Left ventricle myocardium superior (tissue), 1 donor: ENCODE measurements at regions not wholly inside any gene's neighbourhood (a gene's known extent, or its start where the extent isn't known, plus 50 kb on each side); places are given as distances from the start of the nearest gene placed in this dataset.

ENCODE experiments used
- ATAC-seq: fragments of 200-7000 bp; cut with Tn5 transposase; one replicate; pipeline ENCODE4 v1.9.1; 2020; ENCODE audit warnings: mild to moderate bottlenecking, moderate library complexity
- DNase-seq: peaks from one replicate; pipeline ENCODE4 v3.0.0-alpha.2; 2020
- intact Hi-C: fragments of 100-400 bp; cut with micrococcal nuclease; formaldehyde crosslinking; loops from one replicate; pipeline ENCODE4 v1.11.0; 2022
- donor health status: DM: no; HTN: yes; CAD: no; lungs with severe emphysema.

DNA sequence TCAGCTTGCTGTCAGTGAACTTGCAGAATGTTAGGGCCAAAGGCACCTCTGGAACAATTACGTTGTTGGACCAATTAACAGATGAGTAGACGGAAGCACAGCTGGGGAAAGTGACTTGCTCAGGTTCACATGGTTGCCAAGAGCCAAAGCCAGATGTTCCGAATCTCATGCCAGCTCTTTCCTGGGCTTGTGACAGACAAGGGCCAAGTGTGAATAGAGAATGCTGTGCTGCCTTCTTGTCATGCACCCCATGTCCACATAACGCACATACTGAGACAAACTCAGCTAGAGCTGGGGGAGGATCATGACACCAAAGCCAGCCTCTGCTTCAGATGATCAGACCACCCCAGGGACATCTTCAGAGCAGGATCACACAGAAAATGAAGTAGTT lies 616.3 kb downstream of the INSC start:
- intact Hi-C loops = no loop called here
- DNase-seq (no peak), ATAC-seq (peak; percentile 70)

GRCh38 chr11:15735706-15736105 lies 620.6 kb downstream of the SOX6 start:
- intact Hi-C loops = no loop called here
- ATAC-seq (no peak), DNase-seq (no peak)

DNA sequence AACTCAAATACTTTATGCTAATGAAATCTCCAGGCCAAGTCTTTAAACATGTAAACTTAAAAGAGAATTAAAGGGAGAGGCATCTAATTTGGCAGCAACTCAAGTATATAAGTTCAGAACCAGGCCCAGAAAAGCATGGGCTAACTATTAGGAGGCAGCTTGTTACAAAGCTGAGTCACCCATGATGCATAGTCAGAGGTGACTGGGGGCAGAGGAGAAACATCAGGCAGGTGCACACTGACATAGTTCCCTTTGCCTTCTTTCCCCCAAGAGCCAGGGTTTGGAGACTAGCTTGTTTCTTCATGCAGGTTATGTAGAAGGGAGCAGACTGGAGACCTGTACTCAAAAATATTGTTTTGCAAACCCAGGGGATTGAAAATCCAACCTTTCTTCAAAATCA lies 619.0 kb downstream of the SOX6 start:
- ATAC-seq = no peak
- intact Hi-C loops = no loop called here
- DNase-seq = no peak

- DNase-seq (no peak), ATAC-seq (no peak)
- intact Hi-C loops = no loop called here
Observed at GRCh38 chr11:15738931-15739330, 617.4 kb downstream of the SOX6 start.

DNA sequence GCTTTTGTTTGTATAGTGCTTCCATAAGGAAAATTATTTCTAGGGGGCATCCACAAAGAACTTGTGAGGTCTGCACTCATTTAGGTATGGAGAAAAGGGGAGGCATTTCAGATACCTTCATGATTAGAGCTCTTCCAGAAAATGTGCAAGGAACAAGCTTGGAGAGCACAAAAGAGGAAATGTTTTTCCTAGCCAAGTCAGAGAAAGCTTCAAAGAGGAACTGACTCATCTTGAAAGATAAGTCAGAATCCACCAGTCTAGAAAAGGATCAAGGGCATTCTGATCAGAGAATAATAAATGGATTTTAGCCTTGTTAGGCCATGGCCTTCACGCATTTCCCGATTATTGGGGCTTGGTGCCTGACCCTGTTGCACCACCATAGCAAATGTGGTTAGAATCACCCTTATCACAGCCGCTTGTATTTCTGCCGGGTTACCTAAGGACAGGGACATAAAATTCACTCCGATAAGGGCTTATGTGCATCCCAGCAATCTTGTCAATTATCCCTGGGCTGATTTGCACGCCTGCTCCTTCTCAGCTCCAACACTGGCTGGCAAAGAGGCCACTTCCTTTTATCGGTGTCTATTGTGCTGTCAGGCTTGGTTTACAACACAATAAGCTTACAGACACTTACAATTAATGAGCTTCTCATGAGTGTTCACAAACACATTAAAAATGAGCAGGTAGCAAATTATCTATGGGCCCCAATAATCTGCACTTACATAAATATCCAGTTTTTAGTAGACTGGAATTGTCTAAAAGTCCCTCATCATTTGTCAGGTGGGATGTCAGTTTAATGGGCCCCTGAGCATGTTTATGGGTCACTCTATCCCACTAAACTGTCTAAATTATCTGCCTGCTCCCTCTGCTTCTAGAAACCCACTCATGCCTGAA lies 613.5 kb downstream of the SOX6 start:
- ATAC-seq (no peak), DNase-seq (no peak)
- intact Hi-C loops = no loop called here

GRCh38 chr11:15744693-15745092 lies 611.7 kb downstream of the SOX6 start:
- no peak for DNase-seq
- ATAC-seq = no peak
- intact Hi-C loops = no loop called here

GRCh38 chr11:15745266-15745665 lies 611.1 kb downstream of the SOX6 start:
- ATAC-seq = no peak
- intact Hi-C loops = no loop called here
- no peak for DNase-seq

- intact Hi-C loops = no loop called here
- DNase-seq = no peak
- ATAC-seq = no peak
Observed at GRCh38 chr11:15747671-15748070, 608.7 kb downstream of the SOX6 start.

- DNase-seq = no peak
- intact Hi-C loops = no loop called here
- ATAC-seq = no peak
Observed at GRCh38 chr11:15748132-15748531, 608.2 kb downstream of the SOX6 start.

DNA sequence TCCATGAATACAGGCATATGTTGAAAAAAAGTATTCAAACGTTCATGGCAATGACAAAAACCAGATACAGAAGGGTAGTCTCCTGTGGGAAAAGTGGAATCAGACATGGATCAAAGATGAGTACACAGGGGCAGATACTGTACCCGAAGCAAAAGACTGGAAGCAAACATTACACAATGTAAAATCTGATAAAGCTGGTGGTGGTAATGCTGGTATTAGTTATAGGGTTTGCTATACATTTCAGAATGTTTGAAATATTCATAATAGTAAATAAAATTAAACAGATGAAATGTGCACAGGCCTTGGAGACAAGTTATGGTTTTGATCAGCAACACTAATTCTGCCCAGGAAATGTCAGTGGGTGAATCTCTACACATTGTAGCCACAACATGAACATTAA lies 607.6 kb downstream of the SOX6 start:
- intact Hi-C loops = no loop called here
- no peak for DNase-seq
- no peak for ATAC-seq

DNA sequence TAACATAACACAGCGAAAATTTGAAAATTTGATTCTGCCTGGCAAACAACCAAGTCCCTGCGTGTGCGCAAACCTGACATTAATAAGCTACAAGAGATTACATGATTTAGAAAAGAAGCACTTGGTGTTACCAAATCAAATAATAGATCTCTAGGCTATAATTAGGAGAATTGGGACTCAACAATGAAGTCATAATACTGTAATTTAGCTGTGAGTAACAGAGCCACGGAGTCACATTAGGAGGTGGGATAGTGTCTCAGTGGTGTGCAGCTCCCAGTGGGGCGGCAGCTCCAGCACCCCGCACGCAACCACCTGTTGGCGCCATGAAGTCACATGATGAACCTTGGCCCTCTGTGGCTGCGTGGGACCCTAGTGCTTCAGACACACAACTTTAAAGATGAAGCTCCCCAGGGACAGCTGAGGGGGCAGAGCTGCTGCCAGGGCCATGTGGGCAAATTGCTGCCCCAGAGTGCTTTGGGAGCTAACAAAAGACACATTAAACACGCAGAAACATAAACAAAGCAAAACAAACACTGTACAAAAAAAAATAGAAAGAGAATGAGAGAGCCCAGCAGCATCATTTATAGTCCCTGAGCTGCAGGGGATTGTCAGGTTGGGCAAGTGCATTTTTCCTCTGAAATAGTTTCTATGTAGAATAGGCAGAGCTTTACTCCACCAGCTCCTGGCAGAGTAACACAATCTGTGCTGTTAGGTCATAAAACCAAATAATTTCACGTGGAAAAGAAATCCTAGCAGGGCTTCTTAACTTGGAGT lies 605.6 kb downstream of the SOX6 start:
- DNase-seq (no peak), ATAC-seq (no peak)
- intact Hi-C loops = no loop called here

DNA sequence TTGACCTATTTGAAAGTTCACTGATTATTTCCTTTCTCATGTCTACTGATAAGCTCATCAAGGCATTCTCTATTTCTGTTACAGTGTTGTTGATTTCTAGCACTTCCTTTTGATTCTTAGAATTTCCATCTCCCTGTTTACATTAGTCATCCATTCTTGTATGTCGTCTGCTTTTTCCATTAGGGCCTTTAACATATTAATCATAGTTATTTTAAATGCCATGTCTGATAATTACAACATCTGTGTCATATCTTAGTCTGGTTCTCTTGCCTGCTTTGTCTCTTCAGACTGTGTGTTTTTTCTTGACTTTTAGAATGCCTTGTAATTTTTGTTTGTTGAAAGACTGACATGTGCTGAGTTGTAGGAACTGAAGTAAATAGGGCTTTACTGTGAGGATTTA lies 602.1 kb downstream of the SOX6 start:
- ATAC-seq (no peak), DNase-seq (no peak)
- intact Hi-C loops = no loop called here

DNA sequence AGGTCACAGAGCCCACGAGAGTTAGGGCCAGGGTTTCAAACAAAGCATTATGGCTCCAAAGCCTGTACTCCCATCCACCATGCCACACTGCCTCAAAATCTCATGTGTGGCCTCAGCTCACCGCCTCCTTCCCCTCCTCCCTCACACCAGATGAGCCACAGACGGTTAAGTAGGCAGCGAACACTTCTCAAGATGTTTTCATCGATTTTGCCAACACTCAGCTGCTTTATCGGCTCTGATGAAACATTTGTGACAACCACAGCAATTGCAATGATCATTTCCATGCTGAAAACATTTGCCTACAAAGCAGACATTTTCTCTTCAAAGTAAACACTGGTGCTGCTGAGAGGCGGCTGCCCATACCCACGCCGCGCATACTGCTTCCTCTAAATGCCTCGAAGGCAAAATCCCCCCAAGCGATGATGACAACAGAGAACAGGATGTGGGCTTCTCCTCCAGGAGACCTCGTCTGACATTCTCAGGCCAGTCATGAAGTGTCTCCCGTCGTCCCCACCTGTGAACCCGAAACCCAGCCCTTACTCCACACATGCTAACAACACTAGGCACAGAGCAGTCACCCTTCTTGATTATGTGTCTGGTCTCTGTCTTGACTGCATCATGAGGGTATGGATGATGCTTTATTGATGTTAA lies 599.2 kb downstream of the SOX6 start:
- intact Hi-C loops = no loop called here
- ATAC-seq (no peak), DNase-seq (no peak)

DNA sequence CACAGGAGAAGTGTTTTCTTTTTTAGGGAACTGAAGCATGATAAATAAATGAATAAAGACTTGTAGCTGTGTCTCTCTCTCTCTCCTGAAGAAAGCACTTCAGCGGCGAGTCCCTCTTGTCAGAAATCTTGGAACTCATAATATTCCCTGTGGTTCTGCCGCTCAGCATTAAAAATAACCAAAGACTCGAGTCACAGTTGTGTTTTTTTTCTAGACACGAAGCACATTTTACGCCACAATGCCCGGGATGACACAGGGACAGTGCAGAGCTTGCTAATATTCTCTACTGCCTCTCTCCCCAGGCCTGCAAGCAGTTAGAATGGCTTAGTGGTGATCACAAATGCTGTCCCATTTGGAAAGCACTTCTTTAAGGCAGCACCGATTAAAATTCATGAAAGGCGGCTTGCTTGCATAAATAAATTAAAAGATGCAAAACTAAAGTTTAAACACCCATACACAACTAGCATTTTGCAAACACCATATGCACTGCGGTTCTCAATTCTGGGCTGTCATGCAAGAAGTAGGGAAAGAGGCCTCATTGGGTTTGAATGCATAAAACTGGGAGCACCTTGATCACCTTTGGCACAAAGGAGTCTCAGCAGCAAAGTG lies 597.4 kb downstream of the SOX6 start:
- intact Hi-C loops = no loop called here
- ATAC-seq = no peak
- no peak for DNase-seq

- DNase-seq (no peak), ATAC-seq (no peak)
- intact Hi-C loops = no loop called here
Observed at GRCh38 chr11:15761235-15761634, 595.1 kb downstream of the SOX6 start.

DNA sequence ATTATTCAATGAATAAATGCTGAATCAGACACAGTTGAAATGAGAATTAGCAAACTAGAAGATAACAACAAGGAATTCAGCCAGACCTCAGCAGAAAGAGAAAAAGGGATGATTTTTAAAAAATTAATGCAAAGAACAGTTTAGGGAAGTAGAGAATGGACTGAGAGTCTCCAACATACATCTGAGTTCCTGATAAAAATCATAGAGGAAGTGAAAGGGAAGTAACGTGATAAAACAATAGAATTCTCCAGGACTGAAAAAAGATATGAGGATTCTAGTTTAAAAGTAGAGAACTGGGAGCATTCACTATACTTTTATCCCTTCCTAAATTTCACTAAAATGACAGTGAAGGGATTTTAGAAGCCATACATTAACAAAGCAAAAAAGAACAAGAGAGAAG lies 592.0 kb downstream of the SOX6 start:
- intact Hi-C loops = no loop called here
- no peak for ATAC-seq
- no peak for DNase-seq

- intact Hi-C loops = no loop called here
- DNase-seq (no peak), ATAC-seq (no peak)
Observed at GRCh38 chr11:15764948-15765347, 591.4 kb downstream of the SOX6 start.

DNA sequence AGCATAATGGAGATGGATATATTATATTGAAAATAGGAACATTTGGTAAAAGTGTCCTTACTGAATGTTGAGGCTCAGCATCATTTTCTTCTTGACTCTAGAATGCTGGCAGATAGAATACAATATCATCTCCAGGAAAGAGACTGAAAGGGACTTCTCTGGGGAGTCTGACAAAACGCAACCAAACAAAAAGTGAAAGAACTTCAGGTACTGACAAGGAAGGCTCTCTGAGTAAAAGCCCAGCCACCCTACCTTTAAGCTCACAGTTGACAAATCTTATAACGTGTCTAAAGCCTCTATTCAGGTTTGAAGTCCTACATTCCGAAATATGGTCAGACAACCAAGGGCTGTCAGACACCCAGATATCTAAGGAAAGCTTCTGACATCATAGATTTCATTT lies 590.8 kb downstream of the SOX6 start:
- ATAC-seq (no peak), DNase-seq (no peak)
- intact Hi-C loops = no loop called here

GRCh38 chr11:15768321-15768720 lies 588.0 kb downstream of the SOX6 start:
- DNase-seq (no peak), ATAC-seq (no peak)
- intact Hi-C loops = no loop called here

DNA sequence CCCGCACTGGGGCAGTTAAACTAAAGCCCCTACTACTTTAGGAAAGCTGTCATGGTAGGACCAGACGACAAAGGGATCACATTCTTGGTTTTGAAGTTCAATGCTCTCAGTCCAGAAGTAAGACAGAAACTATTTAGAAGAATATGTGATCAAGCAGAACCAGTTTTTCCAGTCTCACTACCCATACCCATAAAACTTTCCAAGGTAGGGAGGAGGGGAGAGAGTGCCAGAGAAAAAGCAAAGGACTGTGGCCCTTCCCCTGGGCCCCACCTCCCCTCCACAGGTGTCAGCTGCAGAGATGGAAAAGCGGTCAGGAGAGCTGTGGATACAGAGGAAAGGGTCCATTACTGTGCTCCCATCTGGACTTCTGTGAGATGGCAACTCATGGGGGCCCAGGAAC lies 587.1 kb downstream of the SOX6 start:
- DNase-seq (no peak), ATAC-seq (no peak)
- intact Hi-C loops = no loop called here
